ENCODE measurements at regions not wholly inside any gene's neighbourhood (a gene's known extent, or its start where the extent isn't known, plus 50 kb on each side); places are given as distances from the start of the nearest gene placed in this dataset.

GRCh38 chr4:19838858-19839257 is 412.8 kb upstream of the SLIT2 start:
- Histone ChIP-seq H3K36me3 (ENCODE audit: control insufficient read depth, insufficient read depth, low read length) (no peaks in the 10 kb centered on the region), H3K9me3 (ENCODE audit: control insufficient read depth, insufficient read depth, low read depth, low read length) (no peaks in the 10 kb centered on the region), H3K27me3 (ENCODE audit: control insufficient read depth, insufficient read depth, low read length) (no peaks in the 10 kb centered on the region), H3K27ac (ENCODE audit: low read length) (no peak overlapping the region), H3K4me3 (ENCODE audit: low read depth in 2 of 2, low read length in 2 of 2) (no peak overlapping the region), H3K4me1 (ENCODE audit: control insufficient read depth, insufficient read depth, low read length) (no peaks in the 10 kb centered on the region)
- ChIA-PET POLR2A (no interaction called here), CTCF (no interaction called here)
- no TSS peak for BruUV-seq (replicated peaks)
- DNase-seq (ENCODE audit: low read depth, low spot score) (no peak), ATAC-seq (no peak)
- intact Hi-C loops (cut with micrococcal nuclease; ENCODE audit: unreplicated experiment) (no loop called here), in situ Hi-C loops (cut with HindIII; ENCODE audit: low pct_unique_long_range_greater_than_20kb, low sequenced_read_pairs) (no loop called here)
- TF ChIP-seq POLR2AphosphoS5 (IDR thresholded peaks at IDR 0.05; ENCODE audit: low read depth, low read length) (no peak), SIN3A (IDR thresholded peaks at IDR 0.05; ENCODE audit: borderline replicate concordance, insufficient read depth, low read depth, low read length) (no peak), TCF7L2 (IDR thresholded peaks at IDR 0.05; ENCODE audit: low read depth, low read length) (no peak)

- no peak for ATAC-seq
- in situ Hi-C loops (cut with HindIII; ENCODE audit: low pct_unique_long_range_greater_than_20kb, low sequenced_read_pairs) (no loop called here), intact Hi-C loops (cut with micrococcal nuclease; ENCODE audit: unreplicated experiment) (no loop called here)
- Histone ChIP-seq H3K9me3 (ENCODE audit: control insufficient read depth, insufficient read depth, low read depth, low read length) (no peaks in the 10 kb centered on the region), H3K27ac (ENCODE audit: low read length) (no peak overlapping the region), H3K4me1 (ENCODE audit: control insufficient read depth, insufficient read depth, low read length) (no peaks in the 10 kb centered on the region), H3K27me3 (ENCODE audit: control insufficient read depth, insufficient read depth, low read length) (no peaks in the 10 kb centered on the region), H3K4me3 (ENCODE audit: low read depth in 2 of 2, low read length in 2 of 2) (no peak overlapping the region), H3K36me3 (ENCODE audit: control insufficient read depth, insufficient read depth, low read length) (no peaks in the 10 kb centered on the region)
- no TSS peak for BruUV-seq (replicated peaks)
- ChIA-PET CTCF (no interaction called here), POLR2A (no interaction called here)
- TF ChIP-seq REST (IDR thresholded peaks at IDR 0.05; ENCODE audit: insufficient read depth in 1 of 2, low read depth in 2 of 2, low read length in 1 of 2) (no peak), CTCF (IDR thresholded peaks at IDR 0.05) (no peak), SIN3A (IDR thresholded peaks at IDR 0.05; ENCODE audit: borderline replicate concordance, insufficient read depth, low read depth, low read length) (no peak), TCF7L2 (IDR thresholded peaks at IDR 0.05; ENCODE audit: low read depth, low read length) (no peak), POLR2AphosphoS5 (IDR thresholded peaks at IDR 0.05; ENCODE audit: low read depth, low read length) (no peak)
- DNase-seq (ENCODE audit: low read depth, low spot score), result no peak
Observed at GRCh38 chr4:19835429-19835828, 416.3 kb upstream of the SLIT2 start.

DNA sequence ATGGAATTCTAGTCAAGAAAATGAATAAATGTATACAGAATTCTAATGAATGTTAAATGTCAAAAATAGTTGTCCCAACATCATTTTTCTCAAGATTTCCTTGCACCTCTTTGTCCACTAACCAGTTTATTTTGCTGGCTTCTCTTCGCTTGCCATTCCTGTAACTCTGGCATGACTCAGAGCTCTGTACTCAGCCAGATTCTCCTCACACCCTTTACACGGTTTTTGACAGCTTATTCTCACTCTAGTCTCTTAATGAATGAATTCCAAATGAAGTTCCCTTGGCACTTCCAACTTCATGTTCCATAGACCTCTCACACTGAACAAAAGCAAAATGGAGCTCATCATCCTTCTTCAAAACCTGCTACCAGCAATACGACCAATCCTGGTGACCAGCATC is 419.3 kb upstream of the SLIT2 start:
- intact Hi-C loops (cut with micrococcal nuclease; ENCODE audit: unreplicated experiment), result no loop called here
- Histone ChIP-seq H3K27me3 (ENCODE audit: control insufficient read depth, insufficient read depth, low read length) (no peaks in the 10 kb centered on the region), H3K27ac (ENCODE audit: low read length) (no peak overlapping the region), H3K4me3 (ENCODE audit: low read depth in 2 of 2, low read length in 2 of 2) (no peak overlapping the region), H3K36me3 (ENCODE audit: control insufficient read depth, insufficient read depth, low read length) (no peaks in the 10 kb centered on the region), H3K9me3 (ENCODE audit: control insufficient read depth, insufficient read depth, low read depth, low read length) (no peaks in the 10 kb centered on the region), H3K4me1 (ENCODE audit: control insufficient read depth, insufficient read depth, low read length) (no peaks in the 10 kb centered on the region)
- ChIA-PET CTCF (no interaction called here), POLR2A (no interaction called here)
- no peak for DNase-seq (ENCODE audit: low read depth, low spot score)
- no peak for ATAC-seq
- no TSS peak for BruUV-seq (replicated peaks)
- in situ Hi-C loops (cut with HindIII; ENCODE audit: low pct_unique_long_range_greater_than_20kb, low sequenced_read_pairs), result no loop called here
- TF ChIP-seq TCF7L2 (IDR thresholded peaks at IDR 0.05; ENCODE audit: low read depth, low read length), result no peak
- no peak for TF ChIP-seq POLR2AphosphoS5 (IDR thresholded peaks at IDR 0.05; ENCODE audit: low read depth, low read length)
- no peak for TF ChIP-seq CTCF (IDR thresholded peaks at IDR 0.05)
- no peak for TF ChIP-seq REST (IDR thresholded peaks at IDR 0.05; ENCODE audit: insufficient read depth in 1 of 2, low read depth in 2 of 2, low read length in 1 of 2)
- no peak for TF ChIP-seq SIN3A (IDR thresholded peaks at IDR 0.05; ENCODE audit: borderline replicate concordance, insufficient read depth, low read depth, low read length)

Data from Panc1 (cell line).